GM23338 (cell line): ENCODE measurements at regions not wholly inside any gene's neighbourhood (a gene's known extent, or its start where the extent isn't known, plus 50 kb on each side); places are given as distances from the start of the nearest gene placed in this dataset.
A peak's percentile ranks its signal among the peaks of the same experiment; 100 is the strongest.

Source experiments
- ATAC-seq: fragments of 200-7000 bp; cut with Tn5 transposase; 3 replicates; pipeline ENCODE4 v1.9.1; 2020
- DNase-seq: peaks from one replicate; pipeline ENCODE4 v3.0.0-alpha.2; 2015; ENCODE audit warnings: low spot score
- H2AFZ ChIP-seq: fragments of 200-600 bp; sonication (generic); 2 replicates; pipeline ENCODE4 v1.8.0; 2016; ENCODE audit warnings: antibody characterized with exemption, mild to moderate bottlenecking, moderate library complexity
- H3F3A ChIP-seq: fragments of 200-600 bp; sonication (generic); replicated peaks from 2 replicates; pipeline ENCODE4 v1.8.0; 2017; ENCODE audit warnings: antibody characterized with exemption, mixed run types, low read depth
- H3K27ac ChIP-seq: fragments of 200-600 bp; sonication (generic); 2 replicates; pipeline ENCODE4 v1.6.1; 2016; ENCODE audit warnings: low read depth
- H3K27me3 ChIP-seq: fragments of 200-600 bp; sonication (generic); 2 replicates; pipeline ENCODE4 v1.8.0; 2016; ENCODE audit warnings: mild to moderate bottlenecking, mixed run types, moderate library complexity; ENCODE audit not compliant: insufficient read depth
- H3K36me3 ChIP-seq: fragments of 200-600 bp; sonication (generic); 2 replicates; pipeline ENCODE4 v1.8.0; 2016; ENCODE audit warnings: mild to moderate bottlenecking; ENCODE audit not compliant: insufficient read depth
- H3K4me1 ChIP-seq: fragments of 200-600 bp; sonication (generic); 2 replicates; pipeline ENCODE4 v1.8.0; 2016; ENCODE audit warnings: mild to moderate bottlenecking, moderate library complexity; ENCODE audit not compliant: insufficient read depth
- H3K4me2 ChIP-seq: fragments of 200-600 bp; sonication (generic); 2 replicates; pipeline ENCODE4 v1.7.1; 2017; ENCODE audit warnings: mixed run types
- H3K4me3 ChIP-seq: fragments of 200-600 bp; sonication (generic); 2 replicates; pipeline ENCODE4 v1.6.1; 2016; ENCODE audit warnings: mixed run types
- H3K79me2 ChIP-seq: fragments of 200-600 bp; sonication (generic); replicated peaks from 2 replicates; pipeline ENCODE4 v1.8.0; 2017; ENCODE audit warnings: mild to moderate bottlenecking; ENCODE audit not compliant: insufficient read depth
- H3K9me2 ChIP-seq: fragments of 200-600 bp; sonication (generic); 2 replicates; pipeline ENCODE4 v1.8.0; 2017; ENCODE audit not compliant: insufficient read depth
- H4K20me1 ChIP-seq: fragments of 200-600 bp; sonication (generic); replicated peaks from 2 replicates; pipeline ENCODE4 v1.8.0; 2017; ENCODE audit warnings: mild to moderate bottlenecking; ENCODE audit not compliant: insufficient read depth
- H3K27ac Mint-ChIP-seq: 2 replicates; pipeline ENCODE4 v1.8.0; 2020; ENCODE audit warnings: inconsistent platforms, mild to moderate bottlenecking, moderate library complexity, mixed read lengths
- H3K27me3 Mint-ChIP-seq: 3 replicates; pipeline ENCODE4 v1.8.0; 2022; ENCODE audit warnings: low read depth, mild to moderate bottlenecking, moderate library complexity, mixed read lengths, inconsistent platforms; ENCODE audit not compliant: insufficient read depth, poor library complexity
- H3K36me3 Mint-ChIP-seq: 3 replicates; pipeline ENCODE4 v1.8.0; 2021; ENCODE audit warnings: low read depth, mild to moderate bottlenecking, inconsistent platforms, moderate library complexity, mixed read lengths
- H3K4me1 Mint-ChIP-seq: 3 replicates; pipeline ENCODE4 v1.8.0; 2020; ENCODE audit warnings: mild to moderate bottlenecking, inconsistent platforms, mixed read lengths
- H3K4me3 Mint-ChIP-seq: 3 replicates; pipeline ENCODE4 v1.8.0; 2021; ENCODE audit warnings: moderate library complexity, mild to moderate bottlenecking, inconsistent platforms, mixed read lengths
- H3K9me3 Mint-ChIP-seq: 3 replicates; pipeline ENCODE4 v1.8.0; 2020; ENCODE audit warnings: moderate library complexity, mild to moderate bottlenecking, inconsistent platforms, mixed read lengths
- CREB1 ChIP-seq: fragments of 250-450 bp; sonication (Bioruptor Pico); IDR thresholded peaks from 2 replicates; pipeline ENCODE4 v1.5.0; 2020; ENCODE audit warnings: low read depth, mild to moderate bottlenecking, moderate library complexity
- EZH2 ChIP-seq: fragments of 200-600 bp; sonication (generic); IDR thresholded peaks from one replicate; pipeline ENCODE4 v1.8.0; 2017; ENCODE audit warnings: antibody characterized with exemption, mild to moderate bottlenecking, low read depth; ENCODE audit not compliant: unreplicated experiment
- EZH2phosphoT487 ChIP-seq: fragments of 200-600 bp; sonication (generic); IDR thresholded peaks from one replicate; pipeline ENCODE4 v1.8.1; 2018; ENCODE audit warnings: antibody characterized with exemption; ENCODE audit not compliant: unreplicated experiment
- JUNB ChIP-seq: IDR thresholded peaks from one replicate; pipeline ENCODE4 v1.6.1; 2016; ENCODE audit warnings: antibody characterized with exemption; ENCODE audit not compliant: unreplicated experiment
- NANOG ChIP-seq: IDR thresholded peaks from 2 replicates; pipeline ENCODE4 v1.6.1; 2016; ENCODE audit warnings: antibody characterized with exemption, borderline replicate concordance
- POLR2AphosphoS5 ChIP-seq: IDR thresholded peaks from 2 replicates; pipeline ENCODE4 v1.6.1; 2016; ENCODE audit warnings: antibody characterized with exemption, low read depth
- STAT1 ChIP-seq: IDR thresholded peaks from one replicate; pipeline ENCODE4 v1.6.1; 2016; ENCODE audit warnings: antibody characterized with exemption; ENCODE audit not compliant: unreplicated experiment
- ZNF114 ChIP-seq: fragments of 250-450 bp; sonication (Bioruptor Pico); IDR thresholded peaks from 2 replicates; pipeline ENCODE4 v1.5.0; 2020; ENCODE audit warnings: mild to moderate bottlenecking, moderate library complexity
- ZNF331 ChIP-seq: fragments of 250-450 bp; sonication (Bioruptor Pico); IDR thresholded peaks from 2 replicates; pipeline ENCODE4 v1.5.0; 2020; ENCODE audit warnings: low read depth, mild to moderate bottlenecking, moderate library complexity
- TF ChIP-seq, protein P1 (sequence below), 2 experiments: fragments of 200-600 bp in 1 of 2; sonication (generic) in 1 of 2; conservative IDR thresholded peaks; 2 replicates each; pipeline versions ENCODE4 v1.5.1 to v1.6.1; 2016 to 2017; ENCODE audit warnings: antibody characterized with exemption in 2 of 2, low read depth in 2 of 2, mild to moderate bottlenecking in 2 of 2, moderate library complexity in 1 of 2
- TF ChIP-seq, protein P2 (sequence below): IDR thresholded peaks from one replicate; pipeline ENCODE4 v1.6.1; 2018; ENCODE audit warnings: antibody characterized with exemption; ENCODE audit not compliant: unreplicated experiment
- TF ChIP-seq, protein P3 (sequence below): fragments of 250-450 bp; sonication (Bioruptor Pico); IDR thresholded peaks from 2 replicates; pipeline ENCODE4 v1.5.0; 2020; ENCODE audit warnings: mild to moderate bottlenecking, moderate library complexity

DNA sequence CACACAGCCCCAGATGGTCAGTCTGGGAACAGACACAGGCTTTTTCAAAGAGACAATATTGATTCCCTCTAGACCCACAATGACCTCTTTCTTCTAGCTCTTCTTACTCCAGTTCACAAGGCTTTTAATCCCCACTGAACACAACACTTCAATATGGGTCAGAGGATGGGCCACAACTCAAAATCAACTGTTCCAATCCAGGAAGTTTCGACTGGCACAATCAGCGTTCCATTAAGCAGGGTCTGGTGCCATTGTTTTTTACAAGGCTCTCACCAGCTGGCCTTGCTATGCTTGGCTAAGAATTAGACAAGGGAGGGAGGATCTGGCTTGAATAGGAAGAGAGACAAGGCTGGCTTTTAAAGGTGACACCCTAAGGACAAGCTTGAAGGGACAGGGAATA lies 199.4 kb upstream of the SLC24A2 start:
- Histone ChIP-seq H3K4me3 (no peak overlapping the region), H3K27me3 (no peaks in the 10 kb centered on the region), H3K4me1 (no peaks in the 10 kb centered on the region), H2AFZ (peak overlapping the region; percentile 40), H4K20me1 (no peaks in the 10 kb centered on the region), H3F3A (no peaks in the 10 kb centered on the region), H3K9me2 (peaks cover 5% of the 10 kb centered on the region; the same call in 1 of the 2 replicates), H3K27ac (no peak overlapping the region), H3K79me2 (no peaks in the 10 kb centered on the region), H3K4me2 (no peak overlapping the region), H3K36me3 (no peaks in the 10 kb centered on the region)
- TF ChIP-seq JUNB (no peak), CREB1 (no peak), EZH2phosphoT487 (no peak)
- Mint-ChIP-seq H3K27ac (no peak overlapping the region), H3K9me3 (no peaks in the 10 kb centered on the region), H3K36me3 (no peaks in the 10 kb centered on the region), H3K4me1 (no peaks in the 10 kb centered on the region; the same call in 2 of the 3 replicates), H3K4me3 (no peak overlapping the region), H3K27me3 (no peaks in the 10 kb centered on the region)
- no peak for ATAC-seq
- DNase-seq: no peak

DNA sequence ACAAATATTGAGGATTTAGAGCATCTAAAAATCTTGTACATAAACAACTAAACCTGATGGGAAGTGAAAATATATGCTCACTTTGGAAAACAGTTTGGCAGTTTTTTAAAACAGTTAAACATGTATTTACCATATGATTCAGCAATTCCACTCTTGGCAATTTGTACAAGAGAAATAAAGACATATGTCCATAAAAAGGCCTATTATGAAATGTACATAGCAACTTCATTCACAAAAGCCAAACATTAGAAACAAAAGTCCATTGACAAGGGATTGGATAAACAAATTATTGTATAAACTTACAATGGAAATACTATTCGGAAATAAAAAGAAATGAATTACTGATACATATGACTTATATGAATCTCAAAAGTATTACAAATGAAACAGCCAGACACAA lies 196.2 kb upstream of the SLC24A2 start:
- ATAC-seq (no peak), DNase-seq (no peak)
- Histone ChIP-seq H3K27me3 (no peaks in the 10 kb centered on the region), H2AFZ (no peak overlapping the region), H3K79me2 (no peaks in the 10 kb centered on the region), H3K27ac (no peak overlapping the region), H3K4me3 (no peak overlapping the region), H3F3A (no peaks in the 10 kb centered on the region), H3K4me1 (no peaks in the 10 kb centered on the region), H3K4me2 (no peak overlapping the region), H3K36me3 (no peaks in the 10 kb centered on the region), H4K20me1 (no peaks in the 10 kb centered on the region), H3K9me2 (no peaks in the 10 kb centered on the region)
- no peak overlapping the region for H3K27ac Mint-ChIP-seq
- peaks cover 2% of the 10 kb centered on the region; the same call in 2 of the 3 replicates for H3K4me1 Mint-ChIP-seq
- no peak overlapping the region for H3K4me3 Mint-ChIP-seq
- H3K36me3 Mint-ChIP-seq: no peaks in the 10 kb centered on the region
- no peaks in the 10 kb centered on the region for H3K9me3 Mint-ChIP-seq
- H3K27me3 Mint-ChIP-seq: peaks cover 2% of the 10 kb centered on the region
- TF ChIP-seq NANOG (no peak), EZH2 (no peak), ZNF331 (CRISPR knock-in tag) (no peak), CREB1 (no peak), POLR2AphosphoS5 (no peak), JUNB (no peak), ZNF114 (CRISPR knock-in tag) (no peak), STAT1 (no peak), EZH2phosphoT487 (no peak)
- TF ChIP-seq, protein P1, sequence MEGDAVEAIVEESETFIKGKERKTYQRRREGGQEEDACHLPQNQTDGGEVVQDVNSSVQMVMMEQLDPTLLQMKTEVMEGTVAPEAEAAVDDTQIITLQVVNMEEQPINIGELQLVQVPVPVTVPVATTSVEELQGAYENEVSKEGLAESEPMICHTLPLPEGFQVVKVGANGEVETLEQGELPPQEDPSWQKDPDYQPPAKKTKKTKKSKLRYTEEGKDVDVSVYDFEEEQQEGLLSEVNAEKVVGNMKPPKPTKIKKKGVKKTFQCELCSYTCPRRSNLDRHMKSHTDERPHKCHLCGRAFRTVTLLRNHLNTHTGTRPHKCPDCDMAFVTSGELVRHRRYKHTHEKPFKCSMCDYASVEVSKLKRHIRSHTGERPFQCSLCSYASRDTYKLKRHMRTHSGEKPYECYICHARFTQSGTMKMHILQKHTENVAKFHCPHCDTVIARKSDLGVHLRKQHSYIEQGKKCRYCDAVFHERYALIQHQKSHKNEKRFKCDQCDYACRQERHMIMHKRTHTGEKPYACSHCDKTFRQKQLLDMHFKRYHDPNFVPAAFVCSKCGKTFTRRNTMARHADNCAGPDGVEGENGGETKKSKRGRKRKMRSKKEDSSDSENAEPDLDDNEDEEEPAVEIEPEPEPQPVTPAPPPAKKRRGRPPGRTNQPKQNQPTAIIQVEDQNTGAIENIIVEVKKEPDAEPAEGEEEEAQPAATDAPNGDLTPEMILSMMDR (conservative IDR thresholded peaks at IDR 0.05; ENCODE audit: low read depth in 2 of 2): no peak
- TF ChIP-seq, protein P2, sequence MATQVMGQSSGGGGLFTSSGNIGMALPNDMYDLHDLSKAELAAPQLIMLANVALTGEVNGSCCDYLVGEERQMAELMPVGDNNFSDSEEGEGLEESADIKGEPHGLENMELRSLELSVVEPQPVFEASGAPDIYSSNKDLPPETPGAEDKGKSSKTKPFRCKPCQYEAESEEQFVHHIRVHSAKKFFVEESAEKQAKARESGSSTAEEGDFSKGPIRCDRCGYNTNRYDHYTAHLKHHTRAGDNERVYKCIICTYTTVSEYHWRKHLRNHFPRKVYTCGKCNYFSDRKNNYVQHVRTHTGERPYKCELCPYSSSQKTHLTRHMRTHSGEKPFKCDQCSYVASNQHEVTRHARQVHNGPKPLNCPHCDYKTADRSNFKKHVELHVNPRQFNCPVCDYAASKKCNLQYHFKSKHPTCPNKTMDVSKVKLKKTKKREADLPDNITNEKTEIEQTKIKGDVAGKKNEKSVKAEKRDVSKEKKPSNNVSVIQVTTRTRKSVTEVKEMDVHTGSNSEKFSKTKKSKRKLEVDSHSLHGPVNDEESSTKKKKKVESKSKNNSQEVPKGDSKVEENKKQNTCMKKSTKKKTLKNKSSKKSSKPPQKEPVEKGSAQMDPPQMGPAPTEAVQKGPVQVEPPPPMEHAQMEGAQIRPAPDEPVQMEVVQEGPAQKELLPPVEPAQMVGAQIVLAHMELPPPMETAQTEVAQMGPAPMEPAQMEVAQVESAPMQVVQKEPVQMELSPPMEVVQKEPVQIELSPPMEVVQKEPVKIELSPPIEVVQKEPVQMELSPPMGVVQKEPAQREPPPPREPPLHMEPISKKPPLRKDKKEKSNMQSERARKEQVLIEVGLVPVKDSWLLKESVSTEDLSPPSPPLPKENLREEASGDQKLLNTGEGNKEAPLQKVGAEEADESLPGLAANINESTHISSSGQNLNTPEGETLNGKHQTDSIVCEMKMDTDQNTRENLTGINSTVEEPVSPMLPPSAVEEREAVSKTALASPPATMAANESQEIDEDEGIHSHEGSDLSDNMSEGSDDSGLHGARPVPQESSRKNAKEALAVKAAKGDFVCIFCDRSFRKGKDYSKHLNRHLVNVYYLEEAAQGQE: no peak
- TF ChIP-seq, protein P3, sequence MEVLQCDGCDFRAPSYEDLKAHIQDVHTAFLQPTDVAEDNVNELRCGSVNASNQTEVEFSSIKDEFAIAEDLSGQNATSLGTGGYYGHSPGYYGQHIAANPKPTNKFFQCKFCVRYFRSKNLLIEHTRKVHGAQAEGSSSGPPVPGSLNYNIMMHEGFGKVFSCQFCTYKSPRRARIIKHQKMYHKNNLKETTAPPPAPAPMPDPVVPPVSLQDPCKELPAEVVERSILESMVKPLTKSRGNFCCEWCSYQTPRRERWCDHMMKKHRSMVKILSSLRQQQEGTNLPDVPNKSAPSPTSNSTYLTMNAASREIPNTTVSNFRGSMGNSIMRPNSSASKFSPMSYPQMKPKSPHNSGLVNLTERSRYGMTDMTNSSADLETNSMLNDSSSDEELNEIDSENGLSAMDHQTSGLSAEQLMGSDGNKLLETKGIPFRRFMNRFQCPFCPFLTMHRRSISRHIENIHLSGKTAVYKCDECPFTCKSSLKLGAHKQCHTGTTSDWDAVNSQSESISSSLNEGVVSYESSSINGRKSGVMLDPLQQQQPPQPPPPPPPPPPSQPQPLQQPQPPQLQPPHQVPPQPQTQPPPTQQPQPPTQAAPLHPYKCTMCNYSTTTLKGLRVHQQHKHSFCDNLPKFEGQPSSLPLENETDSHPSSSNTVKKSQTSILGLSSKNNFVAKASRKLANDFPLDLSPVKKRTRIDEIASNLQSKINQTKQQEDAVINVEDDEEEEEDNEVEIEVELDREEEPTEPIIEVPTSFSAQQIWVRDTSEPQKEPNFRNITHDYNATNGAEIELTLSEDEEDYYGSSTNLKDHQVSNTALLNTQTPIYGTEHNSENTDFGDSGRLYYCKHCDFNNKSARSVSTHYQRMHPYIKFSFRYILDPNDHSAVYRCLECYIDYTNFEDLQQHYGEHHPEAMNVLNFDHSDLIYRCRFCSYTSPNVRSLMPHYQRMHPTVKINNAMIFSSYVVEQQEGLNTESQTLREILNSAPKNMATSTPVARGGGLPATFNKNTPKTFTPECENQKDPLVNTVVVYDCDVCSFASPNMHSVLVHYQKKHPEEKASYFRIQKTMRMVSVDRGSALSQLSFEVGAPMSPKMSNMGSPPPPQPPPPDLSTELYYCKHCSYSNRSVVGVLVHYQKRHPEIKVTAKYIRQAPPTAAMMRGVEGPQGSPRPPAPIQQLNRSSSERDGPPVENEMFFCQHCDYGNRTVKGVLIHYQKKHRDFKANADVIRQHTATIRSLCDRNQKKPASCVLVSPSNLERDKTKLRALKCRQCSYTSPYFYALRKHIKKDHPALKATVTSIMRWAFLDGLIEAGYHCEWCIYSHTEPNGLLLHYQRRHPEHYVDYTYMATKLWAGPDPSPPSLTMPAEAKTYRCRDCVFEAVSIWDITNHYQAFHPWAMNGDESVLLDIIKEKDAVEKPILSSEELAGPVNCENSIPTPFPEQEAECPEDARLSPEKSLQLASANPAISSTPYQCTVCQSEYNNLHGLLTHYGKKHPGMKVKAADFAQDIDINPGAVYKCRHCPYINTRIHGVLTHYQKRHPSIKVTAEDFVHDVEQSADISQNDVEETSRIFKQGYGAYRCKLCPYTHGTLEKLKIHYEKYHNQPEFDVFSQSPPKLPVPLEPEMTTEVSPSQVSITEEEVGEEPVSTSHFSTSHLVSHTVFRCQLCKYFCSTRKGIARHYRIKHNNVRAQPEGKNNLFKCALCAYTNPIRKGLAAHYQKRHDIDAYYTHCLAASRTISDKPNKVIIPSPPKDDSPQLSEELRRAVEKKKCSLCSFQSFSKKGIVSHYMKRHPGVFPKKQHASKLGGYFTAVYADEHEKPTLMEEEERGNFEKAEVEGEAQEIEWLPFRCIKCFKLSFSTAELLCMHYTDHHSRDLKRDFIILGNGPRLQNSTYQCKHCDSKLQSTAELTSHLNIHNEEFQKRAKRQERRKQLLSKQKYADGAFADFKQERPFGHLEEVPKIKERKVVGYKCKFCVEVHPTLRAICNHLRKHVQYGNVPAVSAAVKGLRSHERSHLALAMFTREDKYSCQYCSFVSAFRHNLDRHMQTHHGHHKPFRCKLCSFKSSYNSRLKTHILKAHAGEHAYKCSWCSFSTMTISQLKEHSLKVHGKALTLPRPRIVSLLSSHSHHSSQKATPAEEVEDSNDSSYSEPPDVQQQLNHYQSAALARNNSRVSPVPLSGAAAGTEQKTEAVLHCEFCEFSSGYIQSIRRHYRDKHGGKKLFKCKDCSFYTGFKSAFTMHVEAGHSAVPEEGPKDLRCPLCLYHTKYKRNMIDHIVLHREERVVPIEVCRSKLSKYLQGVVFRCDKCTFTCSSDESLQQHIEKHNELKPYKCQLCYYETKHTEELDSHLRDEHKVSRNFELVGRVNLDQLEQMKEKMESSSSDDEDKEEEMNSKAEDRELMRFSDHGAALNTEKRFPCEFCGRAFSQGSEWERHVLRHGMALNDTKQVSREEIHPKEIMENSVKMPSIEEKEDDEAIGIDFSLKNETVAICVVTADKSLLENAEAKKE: no peak
